Lower leg skin (tissue), 3 donors: ENCODE measurements at regions not wholly inside any gene's neighbourhood (a gene's known extent, or its start where the extent isn't known, plus 50 kb on each side); places are given as distances from the start of the nearest gene placed in this dataset.

Experiments
- CTCF ChIP-seq, 3 donors: fragments of 450-650 bp; IDR thresholded peaks; one replicate each; pipeline ENCODE4 v1.5.1; 2016; ENCODE audit warnings: antibody characterized with exemption in 3 of 3, mild to moderate bottlenecking in 3 of 3, moderate library complexity in 2 of 3
- POLR2A ChIP-seq, 2 donors: fragments of 450-650 bp; IDR thresholded peaks; one replicate each; pipeline ENCODE4 v1.6.1; 2016 to 2017; ENCODE audit warnings: antibody characterized with exemption in 2 of 2, mild to moderate bottlenecking in 1 of 2, moderate library complexity in 1 of 2

DNA sequence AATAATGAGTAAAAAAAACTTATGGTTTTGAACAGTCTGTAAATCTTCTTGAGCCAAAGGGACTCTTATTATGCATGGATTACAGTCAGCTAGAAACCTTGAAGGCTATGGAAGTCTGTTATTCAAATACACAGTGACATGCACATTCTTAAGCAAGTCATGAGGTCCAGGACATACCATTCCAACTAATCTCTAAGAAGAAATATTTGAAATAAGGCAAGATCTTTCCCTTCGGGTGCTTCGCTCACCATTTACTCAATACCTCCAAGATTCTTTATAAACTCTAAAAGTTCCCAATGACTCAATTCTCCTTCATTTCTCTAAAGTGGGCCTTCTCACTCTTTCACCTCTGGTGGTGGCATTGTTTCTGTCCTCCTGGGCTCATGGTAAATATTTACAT, 811.0 kb downstream of the NR2F1-AS1 start:
- TF ChIP-seq CTCF (IDR thresholded peaks at IDR 0.05) (no peak), POLR2A (IDR thresholded peaks at IDR 0.05) (no peak)
